DMS114 treated with DMSO at 0.1 percent for 48 hours (cell line): ENCODE measurements at regions not wholly inside any gene's neighbourhood (a gene's known extent, or its start where the extent isn't known, plus 50 kb on each side); places are given as distances from the start of the nearest gene placed in this dataset.

Experiments
- DNase-seq: peaks from one replicate; lab custom pipeline; 2025; ENCODE audit not compliant: unreplicated experiment; lab: John Stamatoyannopoulos, UW

DNA sequence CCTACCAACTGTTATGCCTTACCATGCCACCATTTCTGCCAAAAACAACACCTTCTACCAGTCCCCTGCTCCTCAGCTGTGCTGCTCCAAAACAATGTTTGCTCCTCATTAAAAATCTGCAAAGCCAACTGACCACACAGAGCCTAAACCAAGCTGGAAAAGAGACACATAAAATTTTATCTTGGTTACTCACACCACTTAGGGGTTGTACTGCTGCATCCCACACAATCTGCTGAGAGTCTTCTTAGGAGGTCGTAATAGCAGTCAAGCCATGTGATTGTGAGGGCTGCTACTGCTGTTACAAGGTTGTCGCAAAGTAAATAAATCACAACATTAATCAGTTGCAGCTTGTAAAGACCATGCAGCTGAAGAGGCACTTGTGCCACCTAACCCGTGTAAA, 607.4 kb upstream of the FAM241A start:
- no peak for DNase-seq

DNA sequence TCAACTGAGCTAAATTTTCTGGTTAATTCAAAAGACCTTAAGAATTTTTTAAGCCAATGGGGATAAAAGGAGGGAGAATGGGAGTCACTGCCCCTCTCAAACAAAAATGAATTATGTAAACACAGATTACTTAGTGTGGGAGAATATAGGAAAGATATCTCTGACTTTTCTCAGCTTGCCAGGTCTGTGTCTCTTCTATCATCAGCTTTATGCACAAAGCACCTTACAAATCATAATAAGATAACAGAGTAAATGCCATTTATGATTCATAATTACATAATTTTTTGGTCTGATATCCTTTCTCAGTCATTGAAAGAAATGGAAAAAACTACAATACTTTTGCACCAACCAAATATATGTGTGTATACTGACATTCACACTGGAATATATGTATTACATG, 604.6 kb upstream of the FAM241A start:
- DNase-seq, result no peak

DNA sequence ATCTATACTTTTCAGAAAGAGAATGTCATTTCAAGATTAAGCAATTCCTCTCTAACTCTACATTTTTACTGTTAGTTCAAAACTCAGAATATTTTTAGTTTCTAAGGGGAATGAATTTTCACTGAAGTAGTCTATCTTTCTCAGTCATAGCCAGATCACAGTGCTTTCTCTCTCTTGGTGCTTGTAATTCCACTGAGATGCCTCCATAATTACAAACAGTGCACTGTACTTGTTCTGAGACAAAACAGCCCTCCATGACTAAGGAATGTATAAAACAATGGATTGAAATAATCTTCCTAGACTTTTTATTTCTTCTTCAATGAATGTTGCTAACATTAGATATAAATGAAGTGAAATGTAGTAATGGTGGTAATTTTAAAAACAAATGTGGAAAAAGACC, 603.2 kb upstream of the FAM241A start:
- DNase-seq, result no peak

DNA sequence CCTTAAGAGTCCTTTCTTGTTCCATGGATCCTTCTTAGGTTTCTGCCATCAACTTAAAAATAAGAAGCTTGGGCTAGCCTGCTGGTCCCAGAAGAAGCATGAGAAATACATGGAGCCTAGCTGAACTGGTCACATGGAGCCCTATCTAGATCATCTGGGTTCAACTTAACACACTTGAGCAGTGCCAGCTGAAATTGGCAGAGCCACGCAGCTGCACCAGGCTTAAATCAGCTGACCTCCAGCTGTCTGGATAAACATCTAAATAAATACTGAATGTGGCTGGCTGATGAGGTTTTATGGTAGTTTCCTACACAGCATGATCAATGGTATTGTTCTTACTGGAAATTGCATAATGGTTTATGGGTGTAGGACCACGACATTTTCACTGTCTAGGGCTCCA, 598.4 kb upstream of the FAM241A start:
- no peak for DNase-seq

DNA sequence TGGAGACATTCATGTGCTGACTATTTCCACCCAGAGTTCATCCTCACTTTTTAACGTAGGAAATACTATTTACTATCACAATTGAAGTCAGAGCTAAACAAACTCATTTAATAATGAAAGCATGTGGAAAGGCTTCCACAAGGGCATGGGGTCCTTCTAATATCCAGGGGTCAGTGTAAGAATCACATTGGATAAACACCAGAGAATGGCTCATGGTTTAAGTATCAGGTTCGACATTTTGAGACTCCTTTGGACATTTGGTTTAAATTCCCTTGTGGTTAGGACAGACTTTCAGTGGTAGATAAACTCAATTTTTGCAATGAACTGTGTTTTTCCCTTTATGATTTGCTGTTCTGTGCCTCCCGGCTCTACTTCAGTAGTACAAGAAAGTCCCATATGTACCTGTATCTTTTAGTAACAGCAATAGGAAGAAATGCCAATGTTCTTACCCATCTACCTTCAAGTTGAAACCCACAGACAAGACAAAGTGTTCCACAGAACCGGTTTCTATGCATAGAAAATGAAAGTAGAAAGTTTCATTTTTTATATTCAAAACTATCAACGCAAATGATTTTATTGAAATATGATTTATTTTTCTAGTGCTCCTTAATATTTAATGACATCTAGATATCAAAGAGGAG, 589.0 kb upstream of the FAM241A start:
- no peak for DNase-seq

DNA sequence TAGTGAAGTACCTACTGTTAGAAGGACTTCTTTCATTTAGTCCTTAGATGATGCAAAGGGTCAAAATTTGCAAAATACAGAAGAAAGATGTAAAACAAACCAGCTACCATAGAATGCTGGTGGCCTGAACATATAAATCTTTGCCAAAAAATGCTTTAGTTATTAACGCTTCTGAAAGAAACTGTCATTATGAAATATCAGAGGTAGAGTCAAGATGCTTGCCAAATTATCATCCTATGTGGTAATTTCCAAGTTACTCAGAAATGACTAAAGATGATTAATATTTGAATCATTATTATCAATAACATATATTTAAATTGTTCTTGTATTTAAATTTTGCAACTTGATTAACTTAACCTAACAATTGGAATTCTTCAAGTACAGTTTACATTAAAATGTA, 588.4 kb upstream of the FAM241A start:
- no peak for DNase-seq

DNA sequence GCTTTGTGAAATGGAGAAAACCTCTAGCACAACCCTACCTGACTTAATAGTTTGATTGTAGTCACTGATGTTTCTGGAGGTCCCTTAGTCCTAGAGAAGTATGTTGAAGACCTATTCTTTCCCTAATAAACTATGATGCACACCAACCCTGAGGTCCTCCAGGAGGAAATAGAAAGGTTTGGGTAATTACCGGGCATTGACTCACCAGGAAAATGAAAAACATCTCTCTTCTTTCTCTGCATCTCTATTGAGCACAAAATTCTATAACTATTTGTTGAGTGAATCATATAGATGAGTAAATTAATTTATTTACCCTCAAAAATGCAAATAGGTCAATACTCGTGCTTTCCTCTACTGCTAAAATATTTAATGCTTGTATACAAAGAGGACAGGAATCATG, 582.4 kb upstream of the FAM241A start:
- no peak for DNase-seq

DNA sequence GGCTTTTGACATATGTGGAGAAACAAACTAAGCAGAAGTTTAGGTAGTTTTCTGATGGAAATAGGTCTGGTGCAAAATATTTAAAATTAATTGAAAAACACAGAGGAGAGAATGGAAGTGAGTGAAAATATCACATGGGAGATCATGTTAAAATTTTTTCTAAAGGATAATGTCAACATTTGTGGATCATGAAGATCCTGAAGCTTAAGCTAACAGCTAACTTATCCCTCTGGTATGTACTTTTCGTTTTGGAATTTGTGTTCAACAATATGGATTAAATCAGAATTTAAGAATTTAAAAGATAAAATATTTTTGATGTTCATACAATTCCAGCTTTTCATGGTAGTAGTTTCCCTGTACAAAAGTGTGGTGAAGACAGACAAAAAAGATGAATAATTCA, 572.8 kb upstream of the FAM241A start:
- DNase-seq, result no peak

DNA sequence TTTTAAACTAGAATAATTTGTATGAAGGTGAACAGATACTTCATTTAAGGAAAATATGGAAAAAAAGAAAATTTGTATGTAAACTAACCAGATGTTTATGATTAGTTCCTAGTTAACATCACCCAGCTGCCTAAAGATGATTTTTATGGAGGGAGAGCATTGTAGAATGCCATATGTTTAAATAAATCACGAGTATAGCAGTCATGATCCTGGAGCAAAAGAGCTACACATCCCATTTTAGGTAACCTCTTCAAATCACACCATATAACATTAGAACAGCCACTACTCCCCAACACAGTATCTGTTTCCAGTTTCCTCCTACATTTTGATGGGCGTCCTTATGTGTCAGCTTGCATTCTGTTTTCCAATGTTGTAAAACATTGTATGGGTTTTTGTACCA, 571.9 kb upstream of the FAM241A start:
- no peak for DNase-seq

DNA sequence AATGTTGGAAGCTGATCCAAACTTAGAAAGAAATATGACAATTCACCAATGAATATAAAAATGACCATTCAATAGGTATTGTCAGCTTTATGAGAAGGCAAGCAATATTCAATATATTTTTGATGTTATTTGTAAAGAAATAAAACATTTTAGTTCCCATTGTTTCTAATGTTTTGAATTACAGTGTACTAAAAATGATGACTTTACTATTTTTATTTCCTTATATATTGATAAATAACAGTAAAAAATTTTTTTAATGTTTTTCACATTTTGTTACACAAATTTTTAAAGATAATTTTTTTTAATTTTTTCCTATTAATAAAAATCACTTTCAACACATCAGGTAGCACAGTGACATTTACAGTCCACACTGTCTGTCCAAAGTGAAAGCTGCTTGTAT, 565.5 kb upstream of the FAM241A start:
- DNase-seq, result no peak

DNA sequence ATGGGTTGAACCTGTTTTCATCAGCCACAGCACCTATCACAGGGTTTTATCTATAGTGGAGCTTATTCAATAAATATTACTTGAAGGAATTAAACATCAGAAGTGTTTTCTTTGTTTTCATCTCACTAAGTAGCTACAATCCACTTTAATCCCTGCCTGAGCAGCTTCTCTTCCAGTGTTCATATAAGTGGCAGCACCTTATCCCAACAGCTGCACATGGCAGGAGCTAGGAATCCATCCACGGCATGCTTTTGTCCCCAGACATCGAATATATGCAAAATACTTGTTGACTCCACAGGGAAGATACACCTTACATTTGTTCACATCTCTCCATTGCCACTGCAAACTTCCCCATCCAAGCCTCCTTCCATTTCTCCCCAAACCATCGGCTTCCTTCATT, 549.8 kb upstream of the FAM241A start:
- no peak for DNase-seq

DNA sequence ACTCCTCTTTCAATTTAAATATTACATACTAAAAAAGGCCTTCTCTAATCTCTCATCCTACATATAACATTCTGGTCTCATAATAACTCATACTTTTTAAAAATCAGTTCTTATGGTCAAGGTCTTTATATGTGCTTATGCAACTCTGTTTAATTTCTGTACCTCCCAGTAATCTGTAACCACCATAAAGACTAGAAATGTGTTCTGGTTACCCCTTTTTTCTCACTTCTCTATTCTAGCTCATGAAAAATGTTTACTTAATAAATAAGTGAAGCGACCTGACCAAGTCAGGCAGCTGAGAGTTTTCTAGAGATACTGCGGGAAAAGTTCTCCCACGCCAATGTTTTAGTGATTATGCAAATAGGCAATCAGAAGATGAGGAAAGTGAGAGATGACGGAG, 548.8 kb upstream of the FAM241A start:
- no peak for DNase-seq

DNA sequence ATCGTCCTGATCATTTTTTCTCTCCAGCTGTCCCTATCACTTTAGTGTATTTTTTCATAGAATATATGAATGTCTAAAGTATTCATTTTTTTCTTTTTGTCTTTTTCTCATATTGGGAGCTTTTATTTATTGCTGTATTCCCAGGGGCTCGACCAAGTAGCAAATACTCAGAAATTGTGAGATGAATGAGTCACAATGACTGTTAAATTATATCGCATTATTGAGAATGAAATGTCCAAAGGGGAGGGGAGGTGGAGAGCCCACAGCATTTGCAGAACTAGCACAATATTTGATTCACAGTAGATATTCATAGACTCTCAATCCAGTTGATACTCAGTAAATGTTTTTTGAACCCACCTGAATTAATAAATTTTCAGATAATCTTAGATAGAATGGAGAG, 543.6 kb upstream of the FAM241A start:
- no peak for DNase-seq

DNA sequence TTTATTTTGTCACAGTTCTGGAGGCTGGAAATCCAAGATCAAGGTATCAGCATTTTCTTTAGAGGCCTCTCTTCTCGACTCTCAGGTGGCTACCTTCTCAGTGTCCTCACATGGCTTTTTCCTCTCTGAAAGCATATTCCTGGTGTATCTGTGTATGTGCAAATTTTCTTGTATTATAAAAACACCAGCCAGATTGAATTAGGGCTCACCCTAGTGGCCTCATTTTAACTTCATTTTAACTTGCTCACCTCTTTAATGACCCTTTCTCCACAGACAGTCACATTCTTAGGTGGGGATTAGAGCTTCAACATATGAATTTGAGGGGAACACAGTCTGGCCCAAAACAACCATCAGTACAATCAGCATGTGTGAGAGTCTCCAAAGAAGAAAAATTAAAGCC, 542.4 kb upstream of the FAM241A start:
- DNase-seq, result no peak

DNA sequence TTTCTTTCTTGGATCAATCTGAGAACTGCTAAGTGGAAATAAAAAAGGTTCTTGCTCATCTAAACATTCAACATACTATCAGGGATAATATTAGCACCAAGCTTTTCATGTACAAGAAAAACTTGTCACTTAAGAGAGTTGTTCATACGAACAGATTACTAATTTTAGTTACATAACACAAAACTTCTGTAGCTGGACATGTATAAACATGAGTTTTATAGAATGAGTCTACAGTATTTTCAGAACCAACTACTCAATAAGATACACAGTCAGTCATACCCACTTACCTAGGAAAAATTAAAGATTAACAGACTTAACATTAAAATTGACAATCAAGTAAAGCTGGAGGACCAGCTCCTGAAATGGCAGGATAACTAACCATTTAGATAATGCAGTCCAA, 540.1 kb upstream of the FAM241A start:
- DNase-seq, result no peak

DNA sequence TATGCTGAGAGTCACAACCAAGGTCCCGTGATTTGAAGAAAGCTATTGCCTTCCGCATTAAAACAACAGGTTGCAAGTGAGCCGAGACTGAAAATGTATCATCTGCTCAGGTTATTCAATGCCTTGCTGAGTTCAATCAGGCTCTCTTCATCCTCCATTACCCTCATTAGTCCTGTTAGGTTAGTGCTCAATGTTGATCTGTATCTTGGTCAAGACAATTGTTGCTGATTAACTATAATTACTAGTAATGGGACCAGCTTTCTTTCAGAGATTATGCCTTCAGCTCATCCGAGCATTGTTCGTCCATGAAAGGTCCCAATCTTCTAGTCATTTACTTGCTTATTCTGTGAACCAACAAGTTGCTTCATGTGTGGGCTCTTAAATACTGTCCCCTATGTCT, 534.6 kb upstream of the FAM241A start:
- DNase-seq, result no peak

DNA sequence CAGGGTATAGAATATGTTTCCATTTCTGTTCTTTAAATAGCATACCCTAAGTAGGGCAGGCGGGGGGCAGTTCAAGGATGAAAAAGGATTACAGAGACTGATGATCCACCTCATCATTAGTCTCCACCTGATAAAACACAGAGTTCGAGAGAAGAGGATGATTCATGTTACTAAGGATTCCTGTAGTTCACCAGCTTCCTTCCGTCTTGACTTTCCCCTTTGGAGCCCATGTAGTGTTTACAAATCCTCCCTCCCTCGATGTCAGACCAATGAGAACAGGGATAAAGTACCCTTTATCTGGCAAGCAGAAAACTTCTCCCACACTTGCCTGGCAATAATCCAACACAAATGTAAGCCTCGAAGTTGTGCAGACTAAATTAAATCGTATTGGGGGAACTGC, 526.3 kb upstream of the FAM241A start:
- DNase-seq, result no peak

DNA sequence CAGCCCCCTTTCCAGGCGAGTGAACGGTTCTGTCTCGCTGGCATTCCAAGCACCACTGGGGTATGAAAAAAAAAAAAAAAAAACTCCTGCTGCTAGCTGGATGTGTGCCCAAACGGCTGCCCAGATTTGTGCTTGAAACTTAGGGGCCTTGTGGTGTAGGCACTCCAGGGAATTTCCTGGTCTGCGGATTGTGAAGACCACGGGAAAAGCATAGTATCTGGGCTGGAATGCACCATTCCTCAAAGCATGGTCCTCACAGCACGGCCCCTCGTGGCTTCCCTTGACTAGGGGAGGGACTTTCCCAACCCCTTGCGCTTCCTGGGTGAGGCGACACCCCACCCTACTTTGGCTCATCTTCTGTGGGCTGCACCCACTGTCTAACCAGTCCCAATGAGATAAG, 516.8 kb upstream of the FAM241A start:
- no peak for DNase-seq

DNA sequence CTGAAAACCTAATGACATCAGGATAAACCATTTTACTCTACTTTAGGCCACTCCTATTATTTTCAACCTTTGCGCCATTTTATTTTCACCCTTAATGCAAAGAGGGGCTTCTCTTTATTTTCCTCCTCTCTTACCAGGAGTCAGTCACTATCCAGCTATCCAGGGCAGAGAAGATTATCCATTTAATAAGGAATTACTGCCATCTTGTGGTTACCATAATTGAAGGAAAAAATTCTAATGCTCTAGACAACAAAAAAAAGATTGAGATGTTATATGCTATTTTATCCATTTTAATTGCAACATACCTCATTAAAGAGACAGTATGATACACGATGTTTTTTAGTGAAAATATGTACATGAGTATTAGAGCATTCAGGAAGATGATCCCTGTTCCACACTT, 514.5 kb upstream of the FAM241A start:
- DNase-seq, result peak; percentile 11

DNA sequence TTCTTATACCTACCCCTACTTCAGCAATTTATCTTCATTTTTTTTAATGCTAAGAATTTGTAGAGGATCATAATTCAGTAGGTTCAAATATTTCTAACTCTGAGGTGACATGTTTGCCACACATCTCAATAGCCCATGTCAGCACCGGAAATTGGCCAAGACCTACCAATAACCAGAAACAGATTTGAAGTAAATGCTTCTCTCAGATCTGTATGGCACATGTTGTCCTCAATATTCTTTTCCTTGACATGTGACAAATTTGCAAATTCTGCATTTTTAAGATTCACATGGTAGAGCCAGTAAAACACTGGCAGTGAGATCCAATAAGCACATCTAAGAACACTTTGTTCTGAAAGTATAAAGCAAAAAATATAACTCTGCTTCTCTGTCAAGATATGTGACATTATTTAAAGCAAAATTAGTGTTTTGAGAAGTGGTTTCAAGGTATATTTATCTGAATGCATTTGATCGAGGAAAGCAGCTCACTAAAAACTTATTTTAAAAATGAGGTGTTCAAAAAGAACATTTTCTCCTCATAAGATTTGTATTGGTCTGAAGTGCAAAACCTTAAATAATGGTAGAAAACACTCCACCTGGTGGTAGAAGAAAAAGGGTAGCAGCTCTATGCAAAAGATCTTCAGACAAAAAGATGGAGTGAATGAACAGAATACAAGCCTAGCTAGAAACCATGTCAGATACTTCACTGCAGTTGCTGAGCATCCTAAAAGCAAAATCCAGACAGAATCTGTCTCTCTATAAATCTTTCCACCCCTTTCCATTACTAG, 513.8 kb upstream of the FAM241A start:
- peak; percentile 17 for DNase-seq

DNA sequence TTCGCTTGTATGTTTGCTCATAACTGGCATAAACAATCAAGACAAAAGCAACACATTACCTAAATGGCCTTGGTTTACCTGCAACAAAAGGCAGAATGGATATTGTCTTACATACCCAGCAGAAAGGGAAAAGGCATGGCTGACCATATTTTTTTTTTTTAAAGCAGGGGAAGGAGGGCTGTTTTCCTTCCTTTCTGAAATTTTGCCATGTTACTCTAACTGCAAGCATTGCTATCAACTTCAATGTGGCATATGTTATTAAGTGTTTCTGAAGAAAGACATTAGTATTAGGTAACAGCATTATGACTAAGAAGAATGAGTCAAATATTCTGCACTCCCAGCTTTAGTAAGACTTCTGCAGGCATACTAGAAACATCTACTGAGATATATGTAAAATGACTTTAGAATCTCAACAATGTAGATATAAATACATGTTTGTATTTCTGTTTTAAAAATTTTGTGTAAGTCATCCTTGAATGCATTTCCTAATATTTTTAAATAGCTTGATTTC, 512.6 kb upstream of the FAM241A start:
- no peak for DNase-seq

DNA sequence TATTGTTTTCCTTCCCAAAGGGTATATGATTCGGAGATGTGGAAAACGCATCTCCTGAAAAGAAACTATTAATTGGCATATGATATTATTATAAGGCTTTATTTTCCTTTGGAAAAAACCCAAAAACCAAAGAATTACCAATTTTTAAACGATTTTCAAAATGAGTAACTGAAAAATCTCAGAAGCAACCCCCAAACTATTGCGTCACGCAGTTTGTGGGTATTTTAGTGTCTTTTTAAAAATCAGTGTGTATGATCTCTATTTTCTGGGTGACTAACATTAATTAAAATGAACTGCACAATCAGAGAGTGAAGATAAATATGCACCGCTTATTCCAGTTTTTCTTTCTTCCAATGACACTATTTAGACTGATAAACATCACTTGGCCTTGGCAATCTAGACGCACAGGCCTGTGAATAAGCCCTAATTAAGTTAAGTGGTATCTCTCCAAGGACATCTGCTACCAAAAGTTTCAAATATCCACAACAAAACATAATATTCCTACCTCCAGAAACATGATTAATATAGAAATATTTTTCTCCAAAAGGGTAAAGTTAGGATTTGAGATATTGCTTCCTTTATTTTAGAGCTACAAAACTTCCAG, 511.5 kb upstream of the FAM241A start:
- DNase-seq, result no peak
